Stimulated activated CD8-positive, alpha-beta memory T cell treated with anti-CD3 and anti-CD28 coated beads, Interleukin-2, amount 100 ng/mL, for 48 hours (primary cell): ENCODE measurements at regions not wholly inside any gene's neighbourhood (a gene's known extent, or its start where the extent isn't known, plus 50 kb on each side); places are given as distances from the start of the nearest gene placed in this dataset.
"Not testable (repeated sequence)": the region's sequence is repeated elsewhere in the genome, so short reads cannot be mapped to it uniquely, and the experiment has no call there.

ENCODE experiments used
- DNase-seq, 2 donors: peaks; one replicate each; pipeline ENCODE4 v3.0.0-alpha.2; 2020; ENCODE audit warnings: low read depth in 2 of 2

- DNase-seq, result no peak
Observed at GRCh38 chr9:88813638-88814209, 177.5 kb upstream of the S1PR3 start.

- no peak for DNase-seq
Observed at GRCh38 chr9:88814577-88814976, 176.7 kb upstream of the S1PR3 start.

GRCh38 chr9:88816141-88816540 lies 175.1 kb upstream of the S1PR3 start:
- no peak for DNase-seq

DNA sequence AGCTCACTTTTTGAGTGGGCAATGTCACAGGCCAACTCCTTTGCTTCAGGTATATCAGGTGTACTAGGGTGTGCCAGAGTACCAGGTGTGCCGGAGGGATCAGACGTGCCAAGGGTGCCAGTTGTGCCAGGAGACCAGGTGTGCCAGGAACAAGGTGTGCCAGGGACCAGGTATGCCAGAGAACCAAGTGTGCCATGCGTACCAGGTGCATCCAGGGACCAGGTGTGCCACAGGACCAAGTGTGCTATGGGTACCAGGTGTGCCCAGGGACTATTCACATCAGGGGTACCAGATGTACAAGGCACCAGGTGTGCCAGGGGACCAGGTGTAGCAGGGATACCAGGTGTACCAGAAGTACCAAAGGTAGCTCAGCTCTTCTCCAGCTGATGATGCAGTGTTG lies 174.7 kb upstream of the S1PR3 start:
- no peak for DNase-seq

- DNase-seq, result no peak
Observed at GRCh38 chr9:88817628-88818027, 173.6 kb upstream of the S1PR3 start.

- no peak for DNase-seq
Observed at GRCh38 chr9:88818495-88819201, 172.6 kb upstream of the S1PR3 start.

GRCh38 chr9:88819476-88819875 lies 171.8 kb upstream of the S1PR3 start:
- DNase-seq, result no peak

DNA sequence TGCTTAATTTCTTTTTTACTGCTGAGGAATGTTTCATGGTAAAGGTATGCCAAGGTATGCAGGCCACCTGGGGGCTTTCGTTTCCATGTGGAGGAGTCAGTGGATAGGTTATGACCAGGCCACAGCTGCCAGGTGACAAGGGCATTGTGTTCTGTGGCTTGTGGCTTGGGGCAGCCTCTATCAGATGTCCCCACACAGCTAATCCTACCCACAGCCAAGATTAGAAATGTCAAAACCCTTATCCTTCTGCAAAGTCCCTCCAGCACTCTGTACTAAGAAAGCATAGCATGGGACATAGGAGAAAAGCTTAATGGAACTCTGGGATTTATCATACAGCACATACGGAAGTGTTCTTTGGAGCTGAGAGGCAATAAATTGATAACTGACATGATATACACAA lies 171.2 kb upstream of the S1PR3 start:
- DNase-seq, result no peak

- no peak for DNase-seq
Observed at GRCh38 chr9:88821033-88821745, 170.1 kb upstream of the S1PR3 start.

GRCh38 chr9:88821746-88822106 lies 169.5 kb upstream of the S1PR3 start:
- DNase-seq, result no peak

DNA sequence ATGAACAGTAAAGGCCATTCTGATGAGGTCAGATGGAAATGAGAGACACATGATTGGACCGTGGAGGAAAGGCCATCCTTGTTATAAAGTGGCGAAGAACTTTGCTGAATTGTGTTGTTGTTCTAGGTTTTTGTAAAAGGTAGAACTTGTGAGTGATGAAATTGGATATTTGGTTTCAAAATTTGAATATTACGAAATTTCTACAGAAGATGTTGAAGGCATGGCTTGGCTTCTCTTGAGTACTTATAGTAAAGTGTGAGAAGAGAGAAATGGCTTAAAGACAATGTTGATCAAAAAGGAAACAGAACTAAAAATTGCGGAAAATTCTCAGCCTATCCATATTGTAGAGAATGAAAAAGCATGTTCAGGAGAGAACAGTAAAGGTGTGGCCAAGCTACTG lies 166.6 kb upstream of the S1PR3 start:
- no peak for DNase-seq

GRCh38 chr9:88826181-88826580 lies 165.1 kb upstream of the S1PR3 start:
- no peak for DNase-seq

- no peak for DNase-seq
Observed at GRCh38 chr9:88826771-88827181, 164.5 kb upstream of the S1PR3 start.

DNA sequence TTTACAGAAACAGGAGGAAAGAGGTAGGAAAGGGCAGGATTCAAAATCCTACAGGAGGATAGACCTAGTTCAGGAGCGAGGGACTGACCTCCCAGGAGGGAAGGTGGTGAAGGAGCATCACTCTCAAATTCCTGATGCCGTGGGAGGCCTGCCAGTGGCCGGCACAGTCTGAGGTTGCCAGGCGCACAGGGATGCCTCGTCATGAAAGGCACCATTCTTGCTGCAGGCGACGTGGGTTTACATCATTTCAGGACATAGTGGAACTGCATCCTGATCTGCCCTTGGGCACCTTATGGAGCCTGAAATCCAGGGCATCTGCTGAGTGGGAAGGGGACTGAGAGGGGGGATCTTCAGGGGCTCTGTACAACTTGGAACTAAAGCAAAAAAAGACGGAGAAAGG lies 163.2 kb upstream of the S1PR3 start:
- no peak for DNase-seq

DNA sequence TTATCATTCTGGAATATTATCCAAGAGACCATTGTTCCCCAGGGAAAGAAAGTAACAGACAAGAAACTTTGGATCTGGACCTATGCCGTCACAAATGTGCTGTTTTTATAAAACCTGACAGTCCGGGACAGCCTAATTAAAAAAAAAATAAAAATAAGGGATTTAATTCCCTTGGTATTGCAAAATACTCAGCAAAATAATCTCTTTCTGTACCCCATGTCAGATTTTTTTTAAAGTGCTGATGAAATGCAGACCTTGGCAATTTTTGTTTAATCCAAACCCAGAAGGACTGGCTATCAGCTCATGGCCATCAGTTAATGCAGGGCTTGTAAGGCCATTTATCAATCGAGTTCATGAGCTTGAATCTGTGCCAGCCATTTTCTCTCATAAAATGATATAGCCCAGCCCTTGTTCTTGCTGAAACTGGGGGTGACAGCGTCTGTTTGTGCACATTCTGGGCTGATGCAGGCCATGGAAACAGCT lies 162.7 kb upstream of the S1PR3 start:
- no peak for DNase-seq

DNA sequence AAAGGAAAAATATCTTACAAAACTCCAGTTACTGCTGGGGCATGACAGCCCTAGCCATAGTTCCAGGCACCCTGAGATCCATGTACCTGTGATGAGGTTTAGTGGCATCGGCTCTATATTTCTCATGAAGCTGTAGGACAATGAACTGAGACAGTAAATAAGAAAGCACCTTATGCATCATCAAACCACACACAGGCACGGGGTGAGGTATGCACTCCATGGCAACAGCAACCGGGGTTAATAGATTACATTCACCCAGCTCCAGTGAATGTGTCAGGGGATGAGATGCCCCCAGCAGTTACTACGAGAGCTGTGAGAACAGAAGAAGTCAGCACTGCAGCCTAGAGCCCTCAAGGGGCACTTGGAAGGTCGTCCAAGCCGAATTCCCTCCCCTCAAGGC lies 162.0 kb upstream of the S1PR3 start:
- DNase-seq, result peak in 1 of 2 donors; percentile 17

DNA sequence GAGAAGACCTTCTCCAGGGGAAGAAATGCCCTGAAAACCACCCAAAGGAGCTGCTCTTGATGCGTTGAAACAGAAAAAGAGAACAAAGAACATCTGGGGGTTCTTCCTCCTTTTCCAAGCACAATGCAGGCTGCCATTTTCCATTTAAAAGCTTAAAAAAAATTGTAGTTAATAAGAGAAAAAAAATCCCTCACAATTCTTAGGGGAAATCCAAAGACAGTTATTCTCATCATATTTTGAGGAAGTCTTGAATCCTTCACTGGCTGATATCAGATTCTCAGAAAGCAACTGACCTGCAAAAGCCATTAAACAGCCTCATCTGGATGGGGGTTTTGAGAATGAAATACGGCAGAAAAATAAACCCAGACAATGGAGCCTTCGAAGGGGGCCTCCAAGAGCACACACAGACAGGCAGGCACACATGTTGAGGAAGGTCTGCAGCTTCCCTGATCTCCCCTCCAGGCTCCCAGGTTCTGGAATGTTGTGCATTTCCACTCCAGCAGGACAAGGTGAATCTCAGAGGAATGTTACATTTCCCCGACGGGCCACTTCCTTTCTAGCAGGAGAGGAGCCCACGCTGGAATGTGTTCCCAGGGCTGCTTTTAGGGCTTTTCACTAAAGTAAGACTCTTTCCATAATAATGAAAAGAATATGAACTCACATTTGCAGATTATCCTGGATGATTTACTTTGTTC lies 159.4 kb upstream of the S1PR3 start:
- DNase-seq, result no peak

GRCh38 chr9:88833946-88834345 lies 157.3 kb upstream of the S1PR3 start:
- DNase-seq, result no peak

- no peak for DNase-seq
Observed at GRCh38 chr9:88835038-88835466, 156.2 kb upstream of the S1PR3 start.

DNA sequence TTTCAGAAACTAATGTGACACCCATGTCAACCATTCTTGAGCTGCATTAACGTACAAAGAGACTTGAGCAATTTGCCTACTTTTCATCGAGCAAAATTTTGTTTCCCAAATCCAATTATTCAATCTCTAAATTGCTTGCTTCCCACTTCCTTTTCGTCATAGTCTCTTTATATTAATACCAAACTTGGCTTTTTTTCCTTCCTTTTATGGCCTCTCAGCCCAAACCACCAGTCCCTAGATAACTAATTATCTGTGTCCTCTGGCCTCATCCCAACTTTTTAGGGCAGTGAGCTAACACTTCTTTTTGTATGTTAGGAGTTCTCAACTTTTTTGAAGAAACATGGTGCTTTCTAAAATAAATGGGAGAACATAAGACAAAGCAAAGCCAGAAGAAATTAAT lies 155.5 kb upstream of the S1PR3 start:
- no peak for DNase-seq

- DNase-seq, result no peak
Observed at GRCh38 chr9:88837731-88838130, 153.5 kb upstream of the S1PR3 start.

DNA sequence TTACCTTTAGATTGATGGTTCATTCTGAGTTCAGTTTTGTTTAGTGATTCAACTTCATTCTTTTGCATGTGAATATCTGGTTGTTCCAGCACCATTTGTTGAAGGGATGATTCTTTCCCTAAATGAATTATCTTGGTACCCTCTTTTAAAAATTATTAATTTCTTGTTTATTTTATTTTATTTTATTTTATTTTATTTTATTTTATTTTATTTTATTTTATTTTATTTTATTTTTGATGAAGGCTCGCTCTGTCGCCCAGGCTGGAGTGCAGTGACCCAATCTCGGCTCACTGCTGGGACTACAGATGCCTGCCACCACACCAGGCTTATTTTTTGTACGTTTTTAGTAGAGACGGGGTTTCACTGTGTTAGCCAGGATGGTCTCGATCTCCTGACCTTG lies 141.4 kb upstream of the S1PR3 start:
- DNase-seq, result not testable (repeated sequence)
